ENCODE measurements at regions not wholly inside any gene's neighbourhood (a gene's known extent, or its start where the extent isn't known, plus 50 kb on each side); places are given as distances from the start of the nearest gene placed in this dataset.

- no peaks in the 10 kb centered on the region for H3K4me1 Mint-ChIP-seq
Observed at GRCh38 chr3:65177960-65178376, 490.2 kb upstream of the ADAMTS9 start.

GRCh38 chr3:65174713-65175112 lies 486.9 kb upstream of the ADAMTS9 start:
- H3K4me3 Mint-ChIP-seq, result no peak overlapping the region
- no peak overlapping the region for H3K27ac Mint-ChIP-seq
- no peaks in the 10 kb centered on the region for H3K4me1 Mint-ChIP-seq
- H3K27me3 Mint-ChIP-seq, result no peaks in the 10 kb centered on the region
- POLR2A ChIA-PET, result no interaction called here
- no peaks in the 10 kb centered on the region for H3K36me3 Mint-ChIP-seq
- no peaks in the 10 kb centered on the region for H3K9me3 Mint-ChIP-seq
- DNase-seq (no peak), ATAC-seq (ENCODE audit: low read depth) (no peak)

More at GRCh38 chr3:65177960-65178376, 490.2 kb upstream of the ADAMTS9 start:
- Mint-ChIP-seq H3K9me3 (peaks cover 2% of the 10 kb centered on the region), H3K36me3 (no peaks in the 10 kb centered on the region), H3K27me3 (no peaks in the 10 kb centered on the region), H3K4me3 (no peak overlapping the region), H3K27ac (no peak overlapping the region)
- POLR2A ChIA-PET, result no interaction called here
- no peak for DNase-seq
- ATAC-seq (ENCODE audit: low read depth), result no peak

GRCh38 chr3:65173841-65174240 lies 486.0 kb upstream of the ADAMTS9 start:
- Mint-ChIP-seq H3K27me3 (no peaks in the 10 kb centered on the region), H3K9me3 (no peaks in the 10 kb centered on the region), H3K4me3 (no peak overlapping the region), H3K27ac (no peak overlapping the region), H3K4me1 (no peaks in the 10 kb centered on the region), H3K36me3 (no peaks in the 10 kb centered on the region)
- no peak for ATAC-seq (ENCODE audit: low read depth)
- no peak for DNase-seq
- POLR2A ChIA-PET, result no interaction called here

GRCh38 chr3:65172209-65172608 lies 484.4 kb upstream of the ADAMTS9 start:
- Mint-ChIP-seq H3K9me3 (peaks cover 2% of the 10 kb centered on the region), H3K27ac (no peak overlapping the region), H3K4me3 (no peak overlapping the region), H3K36me3 (no peaks in the 10 kb centered on the region), H3K4me1 (no peaks in the 10 kb centered on the region), H3K27me3 (no peaks in the 10 kb centered on the region)
- POLR2A ChIA-PET, result no interaction called here
- ATAC-seq (ENCODE audit: low read depth), result no peak
- DNase-seq, result no peak

- Mint-ChIP-seq H3K9me3 (peaks cover 2% of the 10 kb centered on the region), H3K36me3 (no peaks in the 10 kb centered on the region), H3K4me3 (no peak overlapping the region), H3K27ac (no peak overlapping the region), H3K4me1 (no peaks in the 10 kb centered on the region), H3K27me3 (no peaks in the 10 kb centered on the region)
- no peak for DNase-seq
- POLR2A ChIA-PET, result no interaction called here
- no peak for ATAC-seq (ENCODE audit: low read depth)
Observed at GRCh38 chr3:65170390-65171042, 482.7 kb upstream of the ADAMTS9 start.

GRCh38 chr3:65169961-65170360 lies 482.2 kb upstream of the ADAMTS9 start:
- H3K27me3 Mint-ChIP-seq, result no peaks in the 10 kb centered on the region
- H3K4me1 Mint-ChIP-seq, result no peaks in the 10 kb centered on the region
- H3K9me3 Mint-ChIP-seq, result peaks cover 2% of the 10 kb centered on the region
- H3K4me3 Mint-ChIP-seq, result no peak overlapping the region
- POLR2A ChIA-PET, result no interaction called here
- no peaks in the 10 kb centered on the region for H3K36me3 Mint-ChIP-seq
- no peak overlapping the region for H3K27ac Mint-ChIP-seq
- no peak for ATAC-seq (ENCODE audit: low read depth)
- DNase-seq, result no peak

GRCh38 chr3:65168547-65168946 lies 480.7 kb upstream of the ADAMTS9 start:
- H3K27me3 Mint-ChIP-seq, result no peaks in the 10 kb centered on the region
- POLR2A ChIA-PET, result no interaction called here

GRCh38 chr3:65166531-65166930 lies 478.7 kb upstream of the ADAMTS9 start:
- ATAC-seq (ENCODE audit: low read depth) (no peak), DNase-seq (no peak)
- peaks cover 2% of the 10 kb centered on the region for H3K9me3 Mint-ChIP-seq
- no peak overlapping the region for H3K27ac Mint-ChIP-seq
- H3K36me3 Mint-ChIP-seq, result no peaks in the 10 kb centered on the region
- POLR2A ChIA-PET, result no interaction called here
- no peaks in the 10 kb centered on the region for H3K27me3 Mint-ChIP-seq
- no peaks in the 10 kb centered on the region for H3K4me1 Mint-ChIP-seq
- no peak overlapping the region for H3K4me3 Mint-ChIP-seq

More at GRCh38 chr3:65168547-65168946, 480.7 kb upstream of the ADAMTS9 start:
- no peak for DNase-seq
- no peak for ATAC-seq (ENCODE audit: low read depth)
- H3K4me1 Mint-ChIP-seq, result no peaks in the 10 kb centered on the region
- no peak overlapping the region for H3K4me3 Mint-ChIP-seq
- H3K27ac Mint-ChIP-seq, result no peak overlapping the region
- no peaks in the 10 kb centered on the region for H3K36me3 Mint-ChIP-seq
- H3K9me3 Mint-ChIP-seq, result peaks cover 2% of the 10 kb centered on the region

GRCh38 chr3:65158023-65158422 lies 470.2 kb upstream of the ADAMTS9 start:
- Mint-ChIP-seq H3K9me3 (peaks cover 3% of the 10 kb centered on the region), H3K36me3 (no peaks in the 10 kb centered on the region), H3K4me3 (no peak overlapping the region), H3K27me3 (no peaks in the 10 kb centered on the region), H3K27ac (no peak overlapping the region), H3K4me1 (no peaks in the 10 kb centered on the region)
- no peak for DNase-seq
- no peak for ATAC-seq (ENCODE audit: low read depth)
- POLR2A ChIA-PET, result no interaction called here

GRCh38 chr3:65153850-65154512 lies 466.2 kb upstream of the ADAMTS9 start:
- H3K36me3 Mint-ChIP-seq, result no peaks in the 10 kb centered on the region
- POLR2A ChIA-PET, result no interaction called here
- H3K27ac Mint-ChIP-seq, result no peak overlapping the region
- H3K27me3 Mint-ChIP-seq, result no peaks in the 10 kb centered on the region
- H3K9me3 Mint-ChIP-seq, result peaks cover 3% of the 10 kb centered on the region
- ATAC-seq (ENCODE audit: low read depth) (no peak), DNase-seq (no peak)
- H3K4me3 Mint-ChIP-seq, result no peak overlapping the region
- H3K4me1 Mint-ChIP-seq, result no peaks in the 10 kb centered on the region

GRCh38 chr3:65151666-65152065 lies 463.9 kb upstream of the ADAMTS9 start:
- Mint-ChIP-seq H3K4me1 (no peaks in the 10 kb centered on the region), H3K4me3 (no peak overlapping the region), H3K36me3 (no peaks in the 10 kb centered on the region), H3K27ac (no peak overlapping the region), H3K9me3 (peaks cover 3% of the 10 kb centered on the region), H3K27me3 (no peaks in the 10 kb centered on the region)
- POLR2A ChIA-PET, result no interaction called here
- no peak for ATAC-seq (ENCODE audit: low read depth)
- no peak for DNase-seq

- Mint-ChIP-seq H3K27me3 (no peaks in the 10 kb centered on the region), H3K27ac (no peak overlapping the region), H3K4me1 (no peaks in the 10 kb centered on the region), H3K36me3 (no peaks in the 10 kb centered on the region), H3K9me3 (no peaks in the 10 kb centered on the region), H3K4me3 (no peak overlapping the region)
- ATAC-seq (ENCODE audit: low read depth) (no peak), DNase-seq (no peak)
- POLR2A ChIA-PET, result no interaction called here
Observed at GRCh38 chr3:65149877-65150276, 462.1 kb upstream of the ADAMTS9 start.

GRCh38 chr3:65148687-65149086 lies 460.9 kb upstream of the ADAMTS9 start:
- no peak for ATAC-seq (ENCODE audit: low read depth)
- Mint-ChIP-seq H3K36me3 (no peaks in the 10 kb centered on the region), H3K9me3 (no peaks in the 10 kb centered on the region), H3K27ac (no peak overlapping the region), H3K27me3 (no peaks in the 10 kb centered on the region), H3K4me1 (no peaks in the 10 kb centered on the region), H3K4me3 (no peak overlapping the region)
- POLR2A ChIA-PET, result no interaction called here
- no peak for DNase-seq

GRCh38 chr3:65146179-65146578 lies 458.4 kb upstream of the ADAMTS9 start:
- Mint-ChIP-seq H3K27me3 (no peaks in the 10 kb centered on the region), H3K4me1 (no peaks in the 10 kb centered on the region), H3K36me3 (no peaks in the 10 kb centered on the region), H3K4me3 (no peak overlapping the region), H3K27ac (no peak overlapping the region), H3K9me3 (no peaks in the 10 kb centered on the region)
- no peak for DNase-seq
- POLR2A ChIA-PET, result no interaction called here
- ATAC-seq (ENCODE audit: low read depth), result no peak
